Astrocyte (in vitro differentiated cells and primary cell): ENCODE measurements at regions not wholly inside any gene's neighbourhood (a gene's known extent, or its start where the extent isn't known, plus 50 kb on each side); places are given as distances from the start of the nearest gene placed in this dataset.
"Not testable (repeated sequence)": the region's sequence is repeated elsewhere in the genome, so short reads cannot be mapped to it uniquely, and the experiment has no call there.

ENCODE experiments used
- CTCF ChIP-seq: IDR thresholded peaks from 2 replicates; pipeline ENCODE4 v1.5.1; 2011; ENCODE audit warnings: low read depth, mild to moderate bottlenecking, inconsistent platforms, low read length, moderate library complexity; ENCODE audit not compliant: insufficient read depth
- EZH2 ChIP-seq: IDR thresholded peaks from 2 replicates; pipeline ENCODE4 v1.6.1; 2012; ENCODE audit warnings: mild to moderate bottlenecking, low read length, inconsistent platforms; ENCODE audit not compliant: insufficient read depth

- not testable (repeated sequence) for TF ChIP-seq CTCF, EZH2
These were observed 1363.1 kb downstream of the HACE1 start for GRCh38 chr6:103496588-103496987.
